AG09319 (cell line): ENCODE measurements at regions not wholly inside any gene's neighbourhood (a gene's known extent, or its start where the extent isn't known, plus 50 kb on each side); places are given as distances from the start of the nearest gene placed in this dataset.

ENCODE experiments used
- DNase-seq: peaks from one replicate; pipeline ENCODE4 v3.0.0-alpha.2; 2010; ENCODE audit warnings: low read depth; ENCODE audit errors: extremely low read depth
- CTCF ChIP-seq: IDR thresholded peaks from 2 replicates; pipeline ENCODE4 v1.5.1; 2011; ENCODE audit warnings: low read depth, mild to moderate bottlenecking, inconsistent platforms, low read length, moderate library complexity

GRCh38 chr12:18922851-18923250, 184.9 kb downstream of the CAPZA3 start:
- no peak for TF ChIP-seq CTCF

GRCh38 chr12:18923721-18924120, 185.8 kb downstream of the CAPZA3 start:
- no peak for DNase-seq
- TF ChIP-seq CTCF, result no peak

More at GRCh38 chr12:18922851-18923250, 184.9 kb downstream of the CAPZA3 start:
- no peak for DNase-seq

- TF ChIP-seq CTCF, result no peak
- DNase-seq, result no peak
These were observed 188.3 kb downstream of the CAPZA3 start for GRCh38 chr12:18926188-18926587.

GRCh38 chr12:18932211-18932610, 194.3 kb downstream of the CAPZA3 start:
- no peak for DNase-seq
- no peak for TF ChIP-seq CTCF

- TF ChIP-seq CTCF, result no peak
- peak; percentile 2 for DNase-seq
These were observed 194.8 kb downstream of the CAPZA3 start for GRCh38 chr12:18932715-18933114.

GRCh38 chr12:18935371-18935965, 194.1 kb upstream of the PLEKHA5 start:
- no peak for DNase-seq
- no peak for TF ChIP-seq CTCF

GRCh38 chr12:18939051-18939450, 190.5 kb upstream of the PLEKHA5 start:
- no peak for TF ChIP-seq CTCF
- no peak for DNase-seq
